ENCODE measurements at regions not wholly inside any gene's neighbourhood (a gene's known extent, or its start where the extent isn't known, plus 50 kb on each side); places are given as distances from the start of the nearest gene placed in this dataset.
"Not testable (repeated sequence)": the region's sequence is repeated elsewhere in the genome, so short reads cannot be mapped to it uniquely, and the experiment has no call there.

DNA sequence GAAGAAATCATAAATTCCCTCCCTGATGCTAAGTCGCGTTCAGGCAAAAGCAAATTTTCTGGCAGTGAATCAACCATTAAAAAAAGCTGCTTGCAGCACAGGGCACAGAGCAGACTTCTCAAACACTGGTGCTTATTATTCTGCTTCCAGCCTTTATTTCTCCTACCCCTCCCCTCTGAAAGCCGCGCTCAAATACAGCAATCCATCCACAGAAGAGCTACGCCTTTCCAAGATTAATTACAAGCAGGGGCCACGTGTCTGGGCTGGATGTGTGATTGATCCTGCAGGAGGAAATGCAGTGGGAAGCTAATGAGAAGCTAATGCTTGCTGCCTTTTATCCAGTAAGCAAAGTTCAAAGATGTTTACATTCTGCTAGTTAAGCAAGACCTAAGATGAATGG is 134.9 kb upstream of the TOPAZ1 start:
- DNase-seq = no peak

GRCh38 chr3:44108481-44108880 is 133.2 kb upstream of the TOPAZ1 start:
- DNase-seq = no peak

- no peak for DNase-seq
Measured at GRCh38 chr3:44109771-44110361, 131.8 kb upstream of the TOPAZ1 start.

- DNase-seq = no peak
Measured at GRCh38 chr3:44110648-44111047, 131.0 kb upstream of the TOPAZ1 start.

GRCh38 chr3:44111482-44111881 is 130.2 kb upstream of the TOPAZ1 start:
- no peak for DNase-seq

DNA sequence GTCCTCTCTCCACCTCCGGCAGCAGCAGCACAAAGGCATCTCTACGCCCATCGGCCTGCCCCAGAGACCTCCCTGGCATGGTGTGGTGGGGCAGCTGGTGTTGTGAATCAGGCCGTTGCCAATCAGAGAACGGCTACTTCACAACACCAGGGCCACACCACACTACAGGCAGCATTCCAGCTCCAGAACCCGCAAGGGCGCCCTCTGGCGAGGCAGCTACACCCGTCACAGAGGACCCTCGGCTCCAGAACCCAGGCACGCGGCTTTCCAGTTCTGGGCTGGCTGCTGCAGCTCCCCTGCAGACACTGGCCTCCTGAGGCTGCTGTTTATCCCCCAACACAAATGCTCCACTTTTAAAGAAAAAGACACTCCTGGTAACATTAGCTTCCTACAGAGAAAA is 127.5 kb upstream of the TOPAZ1 start:
- peak in 3 of 4 experiments; percentile 4 to 31 (median 6) for DNase-seq

DNA sequence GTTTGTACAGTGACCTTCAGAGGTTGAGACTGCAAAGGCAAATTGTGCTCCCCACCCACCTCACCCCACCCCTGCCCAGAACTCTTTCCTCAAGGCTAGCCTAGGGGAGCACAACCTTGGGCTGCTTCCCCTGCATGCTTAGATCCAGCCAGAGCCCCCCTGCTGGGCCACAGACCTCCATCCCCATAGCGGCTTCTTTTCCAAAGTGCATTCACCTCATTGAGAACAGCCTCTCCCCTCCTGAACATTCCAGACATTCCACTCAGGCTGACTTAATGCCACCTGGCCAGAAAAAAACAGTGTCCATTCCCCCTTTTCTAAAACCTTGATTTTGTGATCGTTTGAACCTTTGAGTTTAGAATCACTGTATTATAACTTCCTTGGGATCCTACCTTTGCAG is 124.4 kb upstream of the TOPAZ1 start:
- DNase-seq = no peak

DNA sequence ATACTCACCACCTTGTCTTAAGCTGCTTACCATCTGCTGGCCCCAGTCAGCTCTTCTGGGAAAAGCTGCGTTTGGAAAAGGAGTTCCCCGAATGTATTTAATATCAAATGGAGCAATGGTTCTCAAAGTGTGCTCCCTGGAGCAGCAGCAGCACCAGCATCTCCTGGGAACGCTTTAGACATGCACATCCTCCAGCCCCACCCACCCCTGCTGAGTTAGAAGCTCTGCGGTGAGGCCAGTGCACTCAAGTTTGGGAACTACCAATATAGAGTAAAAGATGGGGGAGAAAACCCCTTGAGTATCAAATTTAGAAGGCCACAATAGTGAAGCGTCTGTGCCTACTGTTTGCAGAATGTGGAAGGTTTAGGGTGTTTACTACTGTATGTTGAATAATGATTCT is 124.0 kb upstream of the TOPAZ1 start:
- DNase-seq = no peak

DNA sequence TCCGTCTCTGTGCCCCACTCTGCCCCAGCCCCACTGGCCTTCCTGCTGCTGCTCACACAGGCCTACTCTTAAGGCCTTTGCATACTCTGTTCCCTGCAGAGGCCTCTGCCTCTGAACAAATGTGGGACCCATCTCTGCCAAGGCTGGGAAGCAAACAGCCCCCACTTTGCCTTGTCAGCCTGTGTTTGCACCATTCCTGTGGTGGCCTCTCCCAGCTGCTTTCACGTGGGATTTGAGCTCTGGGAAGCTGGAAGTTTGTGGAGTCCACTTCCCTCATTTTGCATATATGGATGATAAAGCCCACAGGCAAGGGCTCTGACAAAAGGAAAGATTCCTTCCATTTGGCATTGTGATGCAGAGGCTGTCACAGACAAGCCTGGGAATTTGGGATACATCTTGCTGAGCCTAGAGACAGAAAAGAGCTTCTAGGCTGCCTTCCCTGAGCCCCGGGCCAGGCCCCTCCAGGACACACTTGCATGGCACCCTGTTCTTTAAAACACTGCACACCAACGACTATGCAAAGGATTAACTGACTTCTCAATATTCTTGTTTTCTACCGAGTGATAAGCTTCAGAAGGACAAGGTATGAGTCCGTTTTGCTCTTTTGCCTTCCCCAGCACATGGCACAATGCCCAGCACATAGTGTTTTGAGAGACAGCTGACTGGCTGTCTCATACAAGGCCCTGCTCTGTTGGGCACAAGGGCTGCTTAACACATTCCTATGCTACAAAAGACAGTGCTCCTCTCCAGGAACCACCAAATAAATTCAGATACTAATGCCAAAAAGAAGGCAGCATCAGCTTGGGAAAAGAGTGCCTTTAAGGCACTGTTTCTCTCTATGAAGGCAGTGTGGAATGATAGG is 120.7 kb upstream of the TOPAZ1 start:
- no peak for DNase-seq

DNA sequence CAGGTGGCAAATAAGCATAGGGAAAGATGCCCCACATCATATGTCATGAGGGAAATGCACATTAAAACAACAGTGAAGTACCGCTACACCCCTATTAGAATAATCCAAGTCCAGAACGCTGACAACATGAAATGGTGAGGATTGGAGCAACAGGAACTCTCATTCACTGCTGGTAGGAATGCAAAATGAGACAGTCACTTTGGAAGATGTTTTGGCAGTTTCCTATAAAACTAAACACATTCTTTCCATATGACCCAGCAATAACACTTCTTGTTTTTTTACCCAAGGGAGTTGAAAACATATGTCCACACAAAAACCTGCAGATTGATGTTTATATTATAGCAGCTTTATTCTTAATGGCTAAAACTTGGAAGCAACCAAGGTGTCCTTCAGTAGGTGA is 116.4 kb upstream of the TOPAZ1 start:
- DNase-seq = no peak

- DNase-seq = no peak
Measured at GRCh38 chr3:44125882-44126281, 115.8 kb upstream of the TOPAZ1 start.

- no peak for DNase-seq
Measured at GRCh38 chr3:44128057-44128775, 113.5 kb upstream of the TOPAZ1 start.

DNA sequence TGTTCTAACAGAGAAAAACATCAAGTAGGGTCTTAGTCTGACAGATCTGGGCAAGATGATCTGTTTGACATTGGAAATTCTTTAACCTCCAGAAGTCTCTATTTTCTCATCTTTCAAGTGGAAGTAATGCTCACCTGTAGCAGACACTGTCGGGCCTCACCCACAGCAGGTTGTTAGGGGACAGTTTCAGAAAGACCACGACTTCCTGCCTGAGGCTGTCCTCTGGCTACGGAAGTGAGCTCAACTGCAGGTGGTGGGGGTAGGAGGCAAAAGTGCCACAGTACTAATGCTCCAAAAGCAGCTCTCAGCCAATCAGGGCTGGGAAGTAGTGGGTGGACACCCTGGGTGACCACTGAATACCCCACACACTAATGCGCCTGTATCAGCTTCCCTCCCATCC is 111.4 kb upstream of the TOPAZ1 start:
- DNase-seq = no peak

DNA sequence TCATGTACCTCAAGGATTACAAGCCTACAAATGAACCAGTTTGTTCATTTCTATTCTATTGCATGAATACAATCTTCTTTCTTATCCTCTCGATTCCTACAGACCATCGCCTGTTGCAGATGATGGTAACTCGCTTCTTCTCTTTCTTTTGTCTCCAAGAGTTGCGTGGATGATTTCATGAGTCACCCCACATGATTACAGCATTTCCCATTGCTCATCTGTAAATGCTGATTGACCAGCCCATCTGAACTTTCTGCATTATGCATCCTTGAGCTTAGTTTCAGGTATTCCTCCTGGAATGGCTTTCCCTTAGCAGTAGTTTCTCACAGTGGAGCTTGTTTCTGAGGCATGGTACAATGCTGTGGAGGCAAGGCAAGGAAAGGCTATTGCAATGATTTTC is 109.6 kb upstream of the TOPAZ1 start:
- no peak for DNase-seq

- no peak for DNase-seq
Measured at GRCh38 chr3:44132593-44132992, 109.1 kb upstream of the TOPAZ1 start.

DNA sequence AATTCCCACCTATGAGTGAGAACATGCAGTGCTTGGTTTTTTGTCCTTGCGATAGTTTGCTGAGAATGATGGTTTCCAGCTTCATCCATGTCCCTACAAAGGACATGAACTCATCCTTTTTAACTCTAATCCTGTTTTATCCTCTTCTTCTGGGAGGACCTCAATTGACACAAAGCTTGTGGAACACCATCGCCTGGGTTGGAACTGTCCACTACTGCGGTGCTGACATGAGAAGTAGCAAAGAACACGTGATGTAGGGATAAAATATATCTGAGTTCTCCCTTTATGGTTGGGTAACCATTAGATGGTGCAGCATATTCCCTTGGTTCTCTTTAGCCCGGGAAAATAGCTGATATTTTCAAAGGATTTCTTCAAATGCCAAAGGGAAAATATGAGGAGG is 105.3 kb upstream of the TOPAZ1 start:
- no peak for DNase-seq

GRCh38 chr3:44146073-44146472 is 95.6 kb upstream of the TOPAZ1 start:
- no peak for DNase-seq

DNA sequence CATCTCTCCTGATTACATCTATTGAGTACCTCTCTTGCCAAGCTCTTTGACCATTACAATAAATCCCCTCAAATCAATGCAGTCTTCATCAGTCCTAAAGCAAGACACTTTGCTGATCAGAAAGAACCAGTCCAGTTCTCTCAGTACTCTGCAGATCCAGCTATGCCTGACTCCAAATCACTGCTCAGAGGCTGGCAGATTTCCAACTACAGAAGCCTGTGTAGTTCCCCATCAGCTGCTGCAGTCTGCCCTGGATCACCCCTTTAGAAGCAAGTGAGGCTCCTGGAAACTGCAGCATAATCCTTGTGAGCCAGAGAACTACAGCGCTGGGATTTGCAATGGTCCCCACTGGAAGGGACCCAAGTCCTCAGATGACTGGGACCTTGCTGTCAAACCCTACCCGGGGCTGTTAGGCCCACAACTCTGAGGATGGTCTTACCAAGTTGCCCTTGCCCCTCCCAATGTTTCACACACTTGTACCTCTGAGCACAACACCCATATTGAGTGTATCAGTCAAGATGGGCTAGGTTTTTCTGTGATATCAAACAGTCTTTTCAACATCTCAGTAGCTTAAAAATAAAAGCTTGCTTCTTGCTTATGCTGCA is 81.9 kb upstream of the TOPAZ1 start:
- DNase-seq = no peak

DNA sequence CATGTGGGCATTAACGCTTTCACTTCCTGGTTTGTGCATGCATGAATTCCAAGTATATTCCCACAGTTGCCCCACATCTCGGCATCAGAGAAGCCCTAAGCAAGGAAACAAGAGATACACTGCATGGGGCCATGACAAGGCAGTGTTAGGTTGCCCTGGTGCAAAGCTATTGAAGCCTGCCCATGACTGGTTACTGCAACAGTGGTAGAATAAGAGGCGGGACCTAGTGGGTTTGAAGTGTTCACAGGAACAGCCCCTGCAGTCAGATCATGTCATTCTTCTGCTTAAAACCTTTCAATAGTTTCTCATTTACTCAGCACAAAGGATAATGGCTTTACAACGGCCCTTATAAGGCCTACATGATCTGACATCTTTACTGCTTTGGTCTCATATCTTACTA is 80.9 kb upstream of the TOPAZ1 start:
- no peak for DNase-seq

DNA sequence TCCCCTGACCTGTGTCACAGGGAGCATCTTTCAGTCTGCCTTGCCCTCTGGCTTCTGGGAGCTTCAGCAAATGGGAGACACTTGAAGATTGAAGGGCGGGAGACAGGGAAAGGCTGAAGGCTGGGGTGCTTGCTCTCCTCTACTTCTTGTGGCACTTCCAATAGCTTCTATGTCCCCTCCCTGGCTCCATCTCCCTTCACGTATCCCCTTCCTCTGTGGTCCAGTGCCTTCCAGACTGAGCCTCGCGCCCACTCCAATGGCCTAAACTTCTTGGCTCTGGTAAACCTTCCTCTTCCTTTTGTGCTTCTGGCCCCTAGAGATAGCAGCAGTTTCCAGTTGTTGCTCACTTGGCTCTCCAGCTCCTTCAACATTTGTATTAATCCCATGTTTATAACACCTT is 69.8 kb upstream of the TOPAZ1 start:
- no peak for DNase-seq

- DNase-seq = not testable (repeated sequence)
Measured at GRCh38 chr3:44172701-44173100, 69.0 kb upstream of the TOPAZ1 start.

- no peak for DNase-seq
Measured at GRCh38 chr3:44173263-44173662, 68.4 kb upstream of the TOPAZ1 start.

DNA sequence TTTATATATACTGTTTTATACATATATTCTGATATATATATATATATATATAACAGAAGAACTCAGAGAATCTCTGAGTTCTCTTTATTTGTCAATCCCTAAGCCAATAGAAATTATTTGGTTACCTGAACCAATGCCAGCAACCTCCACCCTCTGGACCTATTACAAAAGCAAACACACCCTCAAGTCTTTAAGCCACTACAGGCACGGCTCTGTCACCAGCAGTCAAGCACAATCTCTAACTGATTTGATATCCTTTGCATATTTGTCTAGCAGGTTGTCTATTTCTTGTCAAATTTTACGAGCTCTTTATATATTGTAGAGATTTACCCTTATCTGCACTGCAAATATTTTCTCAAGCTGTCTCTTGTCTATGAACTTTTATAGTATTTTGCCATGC is 66.6 kb upstream of the TOPAZ1 start:
- no peak for DNase-seq

DNA sequence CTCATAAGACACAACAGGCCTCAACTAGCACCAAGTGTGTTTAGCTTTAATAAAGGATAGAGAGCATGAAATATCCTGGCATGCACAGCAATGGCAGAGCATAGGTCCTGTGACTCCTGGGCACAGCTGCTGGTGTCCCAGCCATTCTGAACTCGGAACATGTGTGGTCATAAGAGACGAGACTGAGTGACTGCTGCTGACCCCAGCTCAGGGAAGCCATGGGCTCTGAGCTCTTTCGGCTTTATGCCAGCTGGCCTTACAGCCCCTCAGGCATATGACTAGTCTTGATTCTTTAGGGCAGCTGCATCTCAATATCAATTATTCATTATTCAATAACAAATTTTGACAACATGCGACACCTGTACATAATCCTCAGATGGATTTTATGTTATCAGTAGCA is 62.4 kb upstream of the TOPAZ1 start:
- DNase-seq = no peak

All from activated CD4-positive, CD25-positive, alpha-beta regulatory T cell (primary cell).